Liver (tissue), 7 donors: ENCODE measurements at regions not wholly inside any gene's neighbourhood (a gene's known extent, or its start where the extent isn't known, plus 50 kb on each side); places are given as distances from the start of the nearest gene placed in this dataset.

Source experiments
- DNase-seq: peaks from one replicate; pipeline ENCODE4 v3.0.0-alpha.2; 2017; ENCODE audit warnings: low spot score
- H3K27ac ChIP-seq, 2 donors: one replicate each; pipeline ENCODE4 v1.7.0; 2013; ENCODE audit warnings: inconsistent platforms in 2 of 2, low read length in 2 of 2, control low read depth in 1 of 2, low read depth in 1 of 2, mild to moderate bottlenecking in 1 of 2
- H3K27me3 ChIP-seq, 4 donors: one replicate each; pipeline versions ENCODE4 v1.6.1 to v1.7.0; 2013; ENCODE audit warnings: low read length in 3 of 4, inconsistent platforms in 1 of 4, mild to moderate bottlenecking in 1 of 4, moderate library complexity in 1 of 4; ENCODE audit not compliant: control insufficient read depth in 4 of 4, insufficient read depth in 4 of 4
- H3K36me3 ChIP-seq, 4 donors: one replicate each; pipeline versions ENCODE4 v1.6.1 to v1.7.0; 2013; ENCODE audit warnings: low read length in 3 of 4, mild to moderate bottlenecking in 3 of 4, low read depth in 1 of 4, moderate library complexity in 1 of 4; ENCODE audit not compliant: control insufficient read depth in 4 of 4, insufficient read depth in 3 of 4
- H3K4me1 ChIP-seq, 4 donors: one replicate each; pipeline versions ENCODE4 v1.6.1 to v1.7.0; 2013; ENCODE audit warnings: low read length in 3 of 4, mild to moderate bottlenecking in 3 of 4, moderate library complexity in 1 of 4; ENCODE audit not compliant: control insufficient read depth in 4 of 4, insufficient read depth in 4 of 4
- H3K4me3 ChIP-seq, 3 donors: one replicate each; pipeline versions ENCODE4 v1.6.1 to v1.7.0; 2013; ENCODE audit warnings: low read length in 3 of 3, control low read depth in 1 of 3, low read depth in 1 of 3, mild to moderate bottlenecking in 1 of 3
- H3K9ac ChIP-seq, 2 donors: one replicate each; pipeline ENCODE4 v1.7.0; 2013; ENCODE audit warnings: low read length in 2 of 2, mild to moderate bottlenecking in 2 of 2, moderate library complexity in 2 of 2, control low read depth in 1 of 2, low read depth in 1 of 2
- H3K9me3 ChIP-seq, 4 donors: one replicate each; pipeline versions ENCODE4 v1.6.1 to v1.7.0; 2013; ENCODE audit warnings: low read length in 3 of 4; ENCODE audit not compliant: control insufficient read depth in 4 of 4
- EGR1 ChIP-seq, 2 donors: IDR thresholded peaks; 2 replicates each; pipeline ENCODE4 v1.6.1; 2016 to 2018; ENCODE audit warnings: antibody characterized with exemption in 2 of 2, low read depth in 2 of 2
- FOXA1 ChIP-seq: IDR thresholded peaks from 2 replicates; pipeline ENCODE4 v1.6.1; 2016; ENCODE audit warnings: antibody characterized with exemption
- FOXA2 ChIP-seq: IDR thresholded peaks from 2 replicates; pipeline ENCODE4 v1.6.1; 2016; ENCODE audit warnings: antibody characterized with exemption
- HNF4A ChIP-seq, 2 donors: conservative IDR thresholded peaks; 2 replicates each; pipeline ENCODE4 v1.6.1; 2016; ENCODE audit warnings: antibody characterized with exemption in 2 of 2, mild to moderate bottlenecking in 2 of 2
- HNF4G ChIP-seq: IDR thresholded peaks from 2 replicates; pipeline ENCODE4 v1.6.1; 2016; ENCODE audit warnings: antibody characterized with exemption
- JUND ChIP-seq, 2 donors: IDR thresholded peaks; 2 replicates each; pipeline ENCODE4 v1.6.1; 2016; ENCODE audit warnings: antibody characterized with exemption in 2 of 2
- NR2F2 ChIP-seq: IDR thresholded peaks from 2 replicates; pipeline ENCODE4 v1.6.1; 2016; ENCODE audit warnings: antibody characterized with exemption
- RAD21 ChIP-seq, 2 donors: IDR thresholded peaks; 2 replicates each; pipeline ENCODE4 v1.6.1; 2016; ENCODE audit warnings: antibody characterized with exemption in 2 of 2, mild to moderate bottlenecking in 2 of 2
- RXRA ChIP-seq, 2 donors: IDR thresholded peaks; 2 replicates each; pipeline ENCODE4 v1.6.1; 2017 to 2018; ENCODE audit warnings: antibody characterized with exemption in 2 of 2, mild to moderate bottlenecking in 1 of 2
- TAF1 ChIP-seq: conservative IDR thresholded peaks from 2 replicates; pipeline ENCODE4 v1.6.1; 2016; ENCODE audit warnings: antibody characterized with exemption, mild to moderate bottlenecking
- YY1 ChIP-seq: IDR thresholded peaks from 2 replicates; pipeline ENCODE4 v1.6.1; 2016; ENCODE audit warnings: antibody characterized with exemption, mild to moderate bottlenecking
- WGBS: extraction: QIAGEN DNeasy Blood & Tissue Kit; methylation state at CpG from one replicate; pipeline ENCODE4 v1.1.7; 2013; 5-methylcytosine and 5-hydroxymethylcytosine counted together
- TF ChIP-seq, protein P1 (sequence below): IDR thresholded peaks from 2 replicates; pipeline ENCODE4 v1.6.1; 2016; ENCODE audit warnings: antibody characterized with exemption
- TF ChIP-seq, protein P2 (sequence below): IDR thresholded peaks from 2 replicates; pipeline ENCODE4 v1.6.1; 2016; ENCODE audit warnings: antibody characterized with exemption, mild to moderate bottlenecking
- TF ChIP-seq, protein P3 (sequence below): IDR thresholded peaks from 2 replicates; pipeline ENCODE4 v1.6.1; 2016; ENCODE audit warnings: antibody characterized with exemption
- TF ChIP-seq, protein P4 (sequence below): IDR thresholded peaks from 2 replicates; pipeline ENCODE4 v1.6.1; 2016; ENCODE audit warnings: antibody characterized with exemption
- donor health status: healthy.
- donor health status: healthy.
- donor health status: healthy.
- donor health status: healthy.

DNA sequence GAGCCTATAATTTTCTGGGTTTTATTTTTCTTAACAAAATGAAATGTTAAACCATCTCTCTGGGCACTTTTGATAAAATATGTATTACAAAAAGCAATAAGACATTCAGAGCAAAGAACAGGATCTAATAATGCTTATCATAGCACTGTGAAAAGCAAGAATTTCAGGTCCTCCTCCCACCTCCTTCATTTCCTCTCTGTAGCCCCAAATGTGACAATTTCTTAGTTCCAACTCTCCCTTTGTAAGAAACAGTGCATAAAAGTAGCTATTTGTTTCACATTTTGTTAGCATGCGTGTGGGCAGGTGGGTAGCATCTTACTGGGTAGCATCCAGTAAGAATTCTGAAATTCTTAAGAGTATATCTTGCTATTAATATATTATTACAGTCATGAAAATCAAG, 130.9 kb upstream of the RASA1 start:
- Histone ChIP-seq H3K4me3 (no peak overlapping the region), H3K36me3 (no peaks in the 10 kb centered on the region), H3K27me3 (no peaks in the 10 kb centered on the region), H3K9ac (no peak overlapping the region), H3K9me3 (no peaks in the 10 kb centered on the region), H3K27ac (no peak overlapping the region), H3K4me1 (no peaks in the 10 kb centered on the region)
- 88% methylated on average over 1 of the region's 1 CpG for WGBS
- TF ChIP-seq RXRA (IDR thresholded peaks at IDR 0.05) (no peak), HNF4A (conservative IDR thresholded peaks at IDR 0.05) (no peak), TAF1 (no peak), NR2F2 (no peak), FOXA2 (no peak), YY1 (no peak), FOXA1 (no peak), JUND (IDR thresholded peaks at IDR 0.05) (no peak), EGR1 (IDR thresholded peaks at IDR 0.05; ENCODE audit: low read depth in 2 of 2) (no peak)
- no peak for DNase-seq

DNA sequence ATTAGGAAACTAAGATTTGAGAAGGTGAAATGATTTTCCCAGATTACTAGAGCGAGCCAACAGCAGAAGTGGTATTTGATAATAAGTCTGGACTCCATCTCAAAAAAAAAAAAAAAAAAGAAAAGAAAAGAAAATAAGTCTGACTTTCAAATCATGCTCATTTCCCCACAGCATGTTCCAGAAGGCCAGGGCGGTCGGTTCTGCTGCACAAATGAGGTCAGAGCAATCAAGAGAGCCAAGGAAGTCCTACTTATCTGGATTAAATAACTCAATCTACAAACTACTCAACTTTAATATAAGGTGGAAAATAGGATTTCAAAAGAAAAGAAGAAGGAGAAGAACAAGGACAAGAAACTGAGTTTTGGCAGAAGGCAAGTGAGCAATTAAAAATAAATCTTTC, 130.4 kb upstream of the RASA1 start:
- WGBS, result 84% methylated on average over 3 of the region's 3 CpGs
- H3K9ac ChIP-seq, result no peak overlapping the region
- no peak overlapping the region for H3K27ac ChIP-seq
- no peaks in the 10 kb centered on the region for H3K4me1 ChIP-seq
- H3K4me3 ChIP-seq, result no peak overlapping the region
- H3K36me3 ChIP-seq, result no peaks in the 10 kb centered on the region
- H3K27me3 ChIP-seq, result no peaks in the 10 kb centered on the region
- DNase-seq, result no peak
- TF ChIP-seq, protein P1, sequence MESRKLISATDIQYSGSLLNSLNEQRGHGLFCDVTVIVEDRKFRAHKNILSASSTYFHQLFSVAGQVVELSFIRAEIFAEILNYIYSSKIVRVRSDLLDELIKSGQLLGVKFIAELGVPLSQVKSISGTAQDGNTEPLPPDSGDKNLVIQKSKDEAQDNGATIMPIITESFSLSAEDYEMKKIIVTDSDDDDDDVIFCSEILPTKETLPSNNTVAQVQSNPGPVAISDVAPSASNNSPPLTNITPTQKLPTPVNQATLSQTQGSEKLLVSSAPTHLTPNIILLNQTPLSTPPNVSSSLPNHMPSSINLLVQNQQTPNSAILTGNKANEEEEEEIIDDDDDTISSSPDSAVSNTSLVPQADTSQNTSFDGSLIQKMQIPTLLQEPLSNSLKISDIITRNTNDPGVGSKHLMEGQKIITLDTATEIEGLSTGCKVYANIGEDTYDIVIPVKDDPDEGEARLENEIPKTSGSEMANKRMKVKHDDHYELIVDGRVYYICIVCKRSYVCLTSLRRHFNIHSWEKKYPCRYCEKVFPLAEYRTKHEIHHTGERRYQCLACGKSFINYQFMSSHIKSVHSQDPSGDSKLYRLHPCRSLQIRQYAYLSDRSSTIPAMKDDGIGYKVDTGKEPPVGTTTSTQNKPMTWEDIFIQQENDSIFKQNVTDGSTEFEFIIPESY, result no peak
- TF ChIP-seq FOXA2 (no peak), RAD21 (IDR thresholded peaks at IDR 0.05) (no peak), HNF4A (conservative IDR thresholded peaks at IDR 0.05) (no peak), RXRA (IDR thresholded peaks at IDR 0.05) (no peak), FOXA1 (no peak), HNF4G (no peak), YY1 (no peak)
- TF ChIP-seq, protein P2, sequence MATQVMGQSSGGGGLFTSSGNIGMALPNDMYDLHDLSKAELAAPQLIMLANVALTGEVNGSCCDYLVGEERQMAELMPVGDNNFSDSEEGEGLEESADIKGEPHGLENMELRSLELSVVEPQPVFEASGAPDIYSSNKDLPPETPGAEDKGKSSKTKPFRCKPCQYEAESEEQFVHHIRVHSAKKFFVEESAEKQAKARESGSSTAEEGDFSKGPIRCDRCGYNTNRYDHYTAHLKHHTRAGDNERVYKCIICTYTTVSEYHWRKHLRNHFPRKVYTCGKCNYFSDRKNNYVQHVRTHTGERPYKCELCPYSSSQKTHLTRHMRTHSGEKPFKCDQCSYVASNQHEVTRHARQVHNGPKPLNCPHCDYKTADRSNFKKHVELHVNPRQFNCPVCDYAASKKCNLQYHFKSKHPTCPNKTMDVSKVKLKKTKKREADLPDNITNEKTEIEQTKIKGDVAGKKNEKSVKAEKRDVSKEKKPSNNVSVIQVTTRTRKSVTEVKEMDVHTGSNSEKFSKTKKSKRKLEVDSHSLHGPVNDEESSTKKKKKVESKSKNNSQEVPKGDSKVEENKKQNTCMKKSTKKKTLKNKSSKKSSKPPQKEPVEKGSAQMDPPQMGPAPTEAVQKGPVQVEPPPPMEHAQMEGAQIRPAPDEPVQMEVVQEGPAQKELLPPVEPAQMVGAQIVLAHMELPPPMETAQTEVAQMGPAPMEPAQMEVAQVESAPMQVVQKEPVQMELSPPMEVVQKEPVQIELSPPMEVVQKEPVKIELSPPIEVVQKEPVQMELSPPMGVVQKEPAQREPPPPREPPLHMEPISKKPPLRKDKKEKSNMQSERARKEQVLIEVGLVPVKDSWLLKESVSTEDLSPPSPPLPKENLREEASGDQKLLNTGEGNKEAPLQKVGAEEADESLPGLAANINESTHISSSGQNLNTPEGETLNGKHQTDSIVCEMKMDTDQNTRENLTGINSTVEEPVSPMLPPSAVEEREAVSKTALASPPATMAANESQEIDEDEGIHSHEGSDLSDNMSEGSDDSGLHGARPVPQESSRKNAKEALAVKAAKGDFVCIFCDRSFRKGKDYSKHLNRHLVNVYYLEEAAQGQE, result no peak
- TF ChIP-seq, protein P3, sequence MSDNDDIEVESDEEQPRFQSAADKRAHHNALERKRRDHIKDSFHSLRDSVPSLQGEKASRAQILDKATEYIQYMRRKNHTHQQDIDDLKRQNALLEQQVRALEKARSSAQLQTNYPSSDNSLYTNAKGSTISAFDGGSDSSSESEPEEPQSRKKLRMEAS, result no peak
- TF ChIP-seq, protein P4, sequence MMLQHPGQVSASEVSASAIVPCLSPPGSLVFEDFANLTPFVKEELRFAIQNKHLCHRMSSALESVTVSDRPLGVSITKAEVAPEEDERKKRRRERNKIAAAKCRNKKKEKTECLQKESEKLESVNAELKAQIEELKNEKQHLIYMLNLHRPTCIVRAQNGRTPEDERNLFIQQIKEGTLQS, result no peak
- H3K9me3 ChIP-seq, result no peaks in the 10 kb centered on the region
